Testis (tissue), 2 donors: ENCODE measurements at regions not wholly inside any gene's neighbourhood (a gene's known extent, or its start where the extent isn't known, plus 50 kb on each side); places are given as distances from the start of the nearest gene placed in this dataset.

Experiments
- DNase-seq: peaks from one replicate; pipeline ENCODE4 v3.0.0-alpha.2; 2019
- H3K27ac ChIP-seq, 2 donors: fragments of 200-600 bp; sonication (generic); one replicate each; pipeline ENCODE4 v1.5.1; 2019
- H3K27me3 ChIP-seq: fragments of 200-600 bp; sonication (generic); one replicate; pipeline ENCODE4 v1.5.1; 2019
- H3K36me3 ChIP-seq: fragments of 200-600 bp; sonication (generic); one replicate; pipeline ENCODE4 v1.5.1; 2017; ENCODE audit warnings: low read depth; ENCODE audit errors: missing control alignments
- H3K4me1 ChIP-seq: fragments of 200-600 bp; sonication (generic); one replicate; pipeline ENCODE4 v1.5.1; 2019
- H3K4me3 ChIP-seq, 2 donors: fragments of 200-600 bp; sonication (generic); one replicate each; pipeline ENCODE4 v1.5.1; 2017 to 2019
- H3K9me3 ChIP-seq: fragments of 200-600 bp; sonication (generic); one replicate; pipeline ENCODE4 v1.5.1; 2017
- CTCF ChIP-seq, 3 experiments: fragments of 450-650 bp in 2 of 3; fragments of 200-600 bp in 1 of 3; sonication (generic) in 1 of 3; IDR thresholded peaks; one replicate each; pipeline ENCODE4 v1.5.1; 2016 to 2019; ENCODE audit warnings: antibody characterized with exemption in 3 of 3, mild to moderate bottlenecking in 2 of 3, moderate library complexity in 1 of 3
- POLR2A ChIP-seq: fragments of 450-650 bp; IDR thresholded peaks from one replicate; pipeline ENCODE4 v1.6.1; 2017; ENCODE audit warnings: antibody characterized with exemption, mild to moderate bottlenecking, moderate library complexity
- WGBS, 2 donors: methylation state at CpG; one replicate each; pipeline ENCODE4 v1.1.5; 2018; 5-methylcytosine and 5-hydroxymethylcytosine counted together
- intact Hi-C: fragments of 100-400 bp; cut with DNase I; formaldehyde crosslinking; loops from one replicate; pipeline ENCODE4 v1.15.1; 2023; ENCODE audit warnings: low total_unique reads

- 82 to 85% methylated on average over 6 of the region's 6 CpGs for WGBS, 2 donors
- Histone ChIP-seq H3K9me3 (no peaks in the 10 kb centered on the region), H3K4me3 (no peak overlapping the region), H3K27ac (no peak overlapping the region), H3K36me3 (no peaks in the 10 kb centered on the region), H3K4me1 (no peaks in the 10 kb centered on the region), H3K27me3 (no peaks in the 10 kb centered on the region)
- no peak for DNase-seq
- intact Hi-C loops, result no loop called here
- TF ChIP-seq POLR2A (no peak), CTCF (IDR thresholded peaks at IDR 0.05) (no peak)
These were observed 61.7 kb upstream of the SHH start for GRCh38 chr7:155874010-155874409.

- Histone ChIP-seq H3K27ac (no peak overlapping the region), H3K36me3 (no peaks in the 10 kb centered on the region), H3K4me1 (no peaks in the 10 kb centered on the region), H3K4me3 (no peak overlapping the region), H3K9me3 (no peaks in the 10 kb centered on the region), H3K27me3 (no peaks in the 10 kb centered on the region)
- WGBS, 2 donors, result 83 to 85% methylated on average over 15 of the region's 15 CpGs
- no peak for DNase-seq
- intact Hi-C loops, result no loop called here
- no peak for TF ChIP-seq CTCF (IDR thresholded peaks at IDR 0.05)
- no peak for TF ChIP-seq POLR2A
These were observed 60.6 kb upstream of the SHH start for GRCh38 chr7:155872678-155873369.

GRCh38 chr7:155871211-155871610, 58.9 kb upstream of the SHH start:
- H3K36me3 ChIP-seq, result no peaks in the 10 kb centered on the region
- no peak overlapping the region for H3K4me3 ChIP-seq
- 87 to 93% methylated on average over 7 of the region's 7 CpGs for WGBS, 2 donors
- no peaks in the 10 kb centered on the region for H3K27me3 ChIP-seq
- H3K27ac ChIP-seq, result no peak overlapping the region
- no peak for DNase-seq
- H3K4me1 ChIP-seq, result no peaks in the 10 kb centered on the region
- TF ChIP-seq POLR2A, result no peak
- TF ChIP-seq CTCF (IDR thresholded peaks at IDR 0.05), result no peak
- intact Hi-C loops, result no loop called here
- no peaks in the 10 kb centered on the region for H3K9me3 ChIP-seq

- no peaks in the 10 kb centered on the region for H3K9me3 ChIP-seq
- no peaks in the 10 kb centered on the region for H3K27me3 ChIP-seq
- TF ChIP-seq CTCF (IDR thresholded peaks at IDR 0.05), result no peak
- no peaks in the 10 kb centered on the region for H3K4me1 ChIP-seq
- no peaks in the 10 kb centered on the region for H3K36me3 ChIP-seq
- no peak overlapping the region for H3K27ac ChIP-seq
- WGBS, 2 donors, result 72 to 75% methylated on average over 16 of the region's 16 CpGs
- no peak overlapping the region for H3K4me3 ChIP-seq
- intact Hi-C loops, result no loop called here
- no peak for DNase-seq
These were observed 58.3 kb upstream of the SHH start for GRCh38 chr7:155870334-155871180.

- H3K27me3 ChIP-seq, result no peaks in the 10 kb centered on the region
- TF ChIP-seq POLR2A (no peak), CTCF (IDR thresholded peaks at IDR 0.05) (no peak)
- H3K4me1 ChIP-seq, result no peaks in the 10 kb centered on the region
- no peak overlapping the region for H3K4me3 ChIP-seq
- intact Hi-C loops, result no loop called here
- no peaks in the 10 kb centered on the region for H3K9me3 ChIP-seq
- DNase-seq, result peak; percentile 4
- no peaks in the 10 kb centered on the region for H3K36me3 ChIP-seq
- WGBS, 2 donors, result 83 to 91% methylated on average over 13 of the region's 13 CpGs
- no peak overlapping the region for H3K27ac ChIP-seq
These were observed 57.5 kb upstream of the SHH start for GRCh38 chr7:155869784-155870076.
